SK-N-SH treated with all-trans-retinoic acid at 6 μM for 48 hours (cell line): ENCODE measurements at regions not wholly inside any gene's neighbourhood (a gene's known extent, or its start where the extent isn't known, plus 50 kb on each side); places are given as distances from the start of the nearest gene placed in this dataset.

Experiments used
- ATAC-seq: fragments of 200-7000 bp; cut with Tn5 transposase; 3 replicates; pipeline ENCODE4 v1.9.1; 2020; ENCODE audit warnings: mild to moderate bottlenecking, moderate library complexity
- BACH2 ChIP-seq: fragments of 250-450 bp; sonication (Bioruptor Pico); IDR thresholded peaks from 2 replicates; pipeline ENCODE4 v1.9.0; 2021; ENCODE audit warnings: mild to moderate bottlenecking, borderline replicate concordance
- CSRNP3 ChIP-seq: fragments of 250-450 bp; sonication (Bioruptor Pico); IDR thresholded peaks from 2 replicates; pipeline ENCODE4 v1.5.1; 2021; ENCODE audit warnings: mild to moderate bottlenecking, moderate library complexity
- ESRRG ChIP-seq: fragments of 250-450 bp; sonication (Bioruptor Pico); IDR thresholded peaks from 2 replicates; pipeline ENCODE4 v1.6.1; 2021; ENCODE audit warnings: mild to moderate bottlenecking
- ISL1 ChIP-seq: fragments of 250-450 bp; sonication (Bioruptor Pico); IDR thresholded peaks from 2 replicates; pipeline ENCODE4 v2.1.2; 2022; ENCODE audit warnings: mild to moderate bottlenecking, moderate library complexity
- OSR1 ChIP-seq: fragments of 250-450 bp; sonication (Bioruptor Pico); IDR thresholded peaks from 2 replicates; pipeline ENCODE4 v1.8.0; 2022; ENCODE audit warnings: moderate library complexity, mild to moderate bottlenecking, inconsistent platforms
- PATZ1 ChIP-seq: fragments of 250-450 bp; sonication (Bioruptor Pico); IDR thresholded peaks from 2 replicates; pipeline ENCODE4 v1.8.0; 2020; ENCODE audit warnings: mild to moderate bottlenecking, moderate library complexity, borderline replicate concordance
- POU6F1 ChIP-seq: fragments of 250-450 bp; sonication (Bioruptor Pico); IDR thresholded peaks from 2 replicates; pipeline ENCODE4 v1.8.0; 2021; ENCODE audit warnings: low read depth, mild to moderate bottlenecking, moderate library complexity, borderline replicate concordance
- RARB ChIP-seq: fragments of 250-450 bp; sonication (Bioruptor Pico); IDR thresholded peaks from 2 replicates; pipeline ENCODE4 v1.8.0; 2021; ENCODE audit warnings: mild to moderate bottlenecking, moderate library complexity
- SNAI2 ChIP-seq: fragments of 250-450 bp; sonication (Bioruptor Pico); IDR thresholded peaks from 2 replicates; pipeline ENCODE4 v1.5.0; 2020; ENCODE audit warnings: mild to moderate bottlenecking, moderate library complexity
- TCF4 ChIP-seq: fragments of 250-450 bp; sonication (Bioruptor Pico); IDR thresholded peaks from 2 replicates; pipeline ENCODE4 v1.8.0; 2021; ENCODE audit warnings: mild to moderate bottlenecking, moderate library complexity, borderline replicate concordance
- ZC3H10 ChIP-seq: fragments of 250-450 bp; sonication (Bioruptor Pico); IDR thresholded peaks from 2 replicates; pipeline ENCODE4 v1.5.1; 2021; ENCODE audit warnings: mild to moderate bottlenecking, moderate library complexity
- ZFP3 ChIP-seq: fragments of 250-450 bp; sonication (Bioruptor Pico); IDR thresholded peaks from 2 replicates; pipeline ENCODE4 v1.5.0; 2020; ENCODE audit warnings: mild to moderate bottlenecking, moderate library complexity
- ZFP30 ChIP-seq: fragments of 450-650 bp; formaldehyde crosslinking; IDR thresholded peaks from 2 replicates; pipeline ENCODE4 v1.5.0; 2022; ENCODE audit warnings: mild to moderate bottlenecking, moderate library complexity
- ZNF70 ChIP-seq: fragments of 450-650 bp; formaldehyde crosslinking; IDR thresholded peaks from 2 replicates; pipeline ENCODE4 v1.5.0; 2020; ENCODE audit warnings: mild to moderate bottlenecking, moderate library complexity
- ZNF8 ChIP-seq: fragments of 450-650 bp; formaldehyde crosslinking; IDR thresholded peaks from 2 replicates; pipeline ENCODE4 v1.5.0; 2020; ENCODE audit warnings: mild to moderate bottlenecking, moderate library complexity
- TF ChIP-seq, protein P1 (sequence below): fragments of 250-450 bp; sonication (Bioruptor Pico); IDR thresholded peaks from 2 replicates; pipeline ENCODE4 v1.5.1; 2020; ENCODE audit warnings: low read depth, mild to moderate bottlenecking, moderate library complexity
- TF ChIP-seq, protein P2 (sequence below): fragments of 250-450 bp; sonication (Bioruptor Pico); IDR thresholded peaks from 2 replicates; pipeline ENCODE4 v1.5.0; 2020; ENCODE audit warnings: mild to moderate bottlenecking, moderate library complexity

DNA sequence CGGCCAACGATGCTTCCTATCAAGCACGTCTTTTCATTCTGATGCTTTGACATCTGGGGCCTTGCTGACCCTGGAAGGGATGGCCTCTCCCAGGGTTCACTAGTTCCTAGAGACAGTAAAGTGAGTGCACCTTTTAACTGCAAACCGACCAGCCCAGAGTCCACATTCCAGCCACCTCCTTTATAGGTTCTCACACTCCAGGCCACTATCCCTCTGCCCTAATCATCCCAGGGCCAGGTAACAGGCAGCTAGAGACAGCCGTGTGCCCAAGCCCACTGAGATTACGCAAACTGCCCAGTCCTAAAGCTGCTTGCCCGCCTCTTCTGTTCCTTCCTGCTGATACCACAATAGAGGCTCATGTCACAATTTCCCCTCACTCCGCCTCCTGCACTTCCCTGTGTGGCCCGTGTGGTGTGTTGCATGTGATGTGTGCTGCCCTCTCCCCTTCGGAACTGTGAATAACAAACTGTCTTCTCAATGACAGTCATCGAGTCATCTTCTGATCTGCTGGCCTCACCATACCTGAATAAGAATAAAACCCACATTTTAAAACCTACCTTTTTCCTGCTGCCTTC is 123.7 kb upstream of the EXOC2 start:
- ATAC-seq = no peak
- TF ChIP-seq RARB (CRISPR knock-in tag) (no peak), PATZ1 (CRISPR knock-in tag) (no peak), ZNF8 (no peak), ZFP3 (CRISPR knock-in tag) (no peak)

DNA sequence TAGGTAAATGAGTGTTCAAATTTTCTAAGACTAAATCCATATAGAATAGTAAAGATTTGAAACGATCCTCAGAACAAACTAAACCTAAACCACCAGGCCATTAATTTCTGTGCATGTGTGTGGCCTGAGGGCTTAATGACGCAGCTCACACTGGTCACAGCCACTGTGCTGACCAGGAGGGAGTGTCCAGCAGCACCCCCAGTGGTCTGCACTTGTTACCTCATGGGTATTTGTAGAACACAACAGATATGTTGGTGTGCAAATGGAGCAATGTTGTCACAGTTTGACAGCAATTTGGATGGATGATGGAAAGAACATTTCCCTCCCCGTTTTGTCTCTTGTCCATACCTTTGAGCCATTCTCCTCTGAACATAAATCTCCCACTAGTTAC is 122.4 kb upstream of the EXOC2 start:
- no peak for TF ChIP-seq CSRNP3
- TF ChIP-seq, protein P1, sequence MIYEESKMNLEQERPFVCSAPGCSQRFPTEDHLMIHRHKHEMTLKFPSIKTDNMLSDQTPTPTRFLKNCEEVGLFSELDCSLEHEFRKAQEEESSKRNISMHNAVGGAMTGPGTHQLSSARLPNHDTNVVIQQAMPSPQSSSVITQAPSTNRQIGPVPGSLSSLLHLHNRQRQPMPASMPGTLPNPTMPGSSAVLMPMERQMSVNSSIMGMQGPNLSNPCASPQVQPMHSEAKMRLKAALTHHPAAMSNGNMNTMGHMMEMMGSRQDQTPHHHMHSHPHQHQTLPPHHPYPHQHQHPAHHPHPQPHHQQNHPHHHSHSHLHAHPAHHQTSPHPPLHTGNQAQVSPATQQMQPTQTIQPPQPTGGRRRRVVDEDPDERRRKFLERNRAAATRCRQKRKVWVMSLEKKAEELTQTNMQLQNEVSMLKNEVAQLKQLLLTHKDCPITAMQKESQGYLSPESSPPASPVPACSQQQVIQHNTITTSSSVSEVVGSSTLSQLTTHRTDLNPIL (CRISPR knock-in tag) = no peak
- TF ChIP-seq, all 23 proteins: peak for 0
- ATAC-seq = peak; percentile 43; the same call in 1 of the 3 replicates

- no peak for TF ChIP-seq CSRNP3
- no peak for ATAC-seq
Observed at GRCh38 chr6:814378-815347, 121.7 kb upstream of the EXOC2 start.

DNA sequence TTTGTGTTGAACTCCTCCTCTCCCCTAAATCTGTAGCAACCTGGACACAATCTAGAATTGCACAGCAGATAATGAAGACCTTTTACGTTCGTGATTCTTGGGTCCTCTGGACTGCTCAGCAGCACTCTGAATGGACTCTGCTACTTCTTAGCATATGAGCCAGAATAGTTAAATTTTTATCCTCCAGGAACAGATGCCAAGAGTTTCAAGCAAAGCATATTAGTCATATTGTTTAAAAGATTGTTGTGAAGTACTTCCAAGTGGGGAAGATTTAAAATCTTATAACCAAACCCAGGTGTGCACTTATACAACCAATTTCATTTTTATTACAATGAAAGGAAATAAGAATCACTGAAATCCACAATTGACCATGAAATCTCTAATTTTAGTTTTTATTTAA is 118.9 kb upstream of the EXOC2 start:
- TF ChIP-seq, protein P1 (CRISPR knock-in tag) = no peak
- no peak for TF ChIP-seq ZNF8
- no peak for TF ChIP-seq TCF4 (CRISPR knock-in tag)
- no peak for TF ChIP-seq ZC3H10 (CRISPR knock-in tag)
- no peak for TF ChIP-seq SNAI2
- TF ChIP-seq RARB (CRISPR knock-in tag) = no peak
- no peak for TF ChIP-seq ZFP30
- no peak for TF ChIP-seq ISL1 (CRISPR knock-in tag)
- no peak for TF ChIP-seq OSR1
- no peak for TF ChIP-seq ZNF70 (CRISPR knock-in tag)
- TF ChIP-seq ESRRG (CRISPR knock-in tag) = no peak
- no peak for TF ChIP-seq BACH2 (CRISPR knock-in tag)
- no peak for TF ChIP-seq PATZ1 (CRISPR knock-in tag)
- TF ChIP-seq CSRNP3 = no peak
- no peak for TF ChIP-seq POU6F1 (CRISPR knock-in tag)
- TF ChIP-seq, protein P2, sequence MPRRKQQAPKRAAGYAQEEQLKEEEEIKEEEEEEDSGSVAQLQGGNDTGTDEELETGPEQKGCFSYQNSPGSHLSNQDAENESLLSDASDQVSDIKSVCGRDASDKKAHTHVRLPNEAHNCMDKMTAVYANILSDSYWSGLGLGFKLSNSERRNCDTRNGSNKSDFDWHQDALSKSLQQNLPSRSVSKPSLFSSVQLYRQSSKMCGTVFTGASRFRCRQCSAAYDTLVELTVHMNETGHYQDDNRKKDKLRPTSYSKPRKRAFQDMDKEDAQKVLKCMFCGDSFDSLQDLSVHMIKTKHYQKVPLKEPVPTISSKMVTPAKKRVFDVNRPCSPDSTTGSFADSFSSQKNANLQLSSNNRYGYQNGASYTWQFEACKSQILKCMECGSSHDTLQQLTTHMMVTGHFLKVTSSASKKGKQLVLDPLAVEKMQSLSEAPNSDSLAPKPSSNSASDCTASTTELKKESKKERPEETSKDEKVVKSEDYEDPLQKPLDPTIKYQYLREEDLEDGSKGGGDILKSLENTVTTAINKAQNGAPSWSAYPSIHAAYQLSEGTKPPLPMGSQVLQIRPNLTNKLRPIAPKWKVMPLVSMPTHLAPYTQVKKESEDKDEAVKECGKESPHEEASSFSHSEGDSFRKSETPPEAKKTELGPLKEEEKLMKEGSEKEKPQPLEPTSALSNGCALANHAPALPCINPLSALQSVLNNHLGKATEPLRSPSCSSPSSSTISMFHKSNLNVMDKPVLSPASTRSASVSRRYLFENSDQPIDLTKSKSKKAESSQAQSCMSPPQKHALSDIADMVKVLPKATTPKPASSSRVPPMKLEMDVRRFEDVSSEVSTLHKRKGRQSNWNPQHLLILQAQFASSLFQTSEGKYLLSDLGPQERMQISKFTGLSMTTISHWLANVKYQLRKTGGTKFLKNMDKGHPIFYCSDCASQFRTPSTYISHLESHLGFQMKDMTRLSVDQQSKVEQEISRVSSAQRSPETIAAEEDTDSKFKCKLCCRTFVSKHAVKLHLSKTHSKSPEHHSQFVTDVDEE (CRISPR knock-in tag) = no peak
- no peak for ATAC-seq
